Neural progenitor cell (in vitro differentiated cells): ENCODE measurements at regions not wholly inside any gene's neighbourhood (a gene's known extent, or its start where the extent isn't known, plus 50 kb on each side); places are given as distances from the start of the nearest gene placed in this dataset.

Experiments
- EZH2 ChIP-seq: fragments of 200-600 bp; sonication (generic); IDR thresholded peaks from 2 replicates; pipeline ENCODE4 v1.6.1; 2017; ENCODE audit warnings: antibody characterized with exemption, mild to moderate bottlenecking, moderate library complexity
- TF ChIP-seq, protein P1 (sequence below): fragments of 200-600 bp; sonication (generic); IDR thresholded peaks from 2 replicates; pipeline ENCODE4 v1.5.1; 2017; ENCODE audit warnings: antibody characterized with exemption, mild to moderate bottlenecking

DNA sequence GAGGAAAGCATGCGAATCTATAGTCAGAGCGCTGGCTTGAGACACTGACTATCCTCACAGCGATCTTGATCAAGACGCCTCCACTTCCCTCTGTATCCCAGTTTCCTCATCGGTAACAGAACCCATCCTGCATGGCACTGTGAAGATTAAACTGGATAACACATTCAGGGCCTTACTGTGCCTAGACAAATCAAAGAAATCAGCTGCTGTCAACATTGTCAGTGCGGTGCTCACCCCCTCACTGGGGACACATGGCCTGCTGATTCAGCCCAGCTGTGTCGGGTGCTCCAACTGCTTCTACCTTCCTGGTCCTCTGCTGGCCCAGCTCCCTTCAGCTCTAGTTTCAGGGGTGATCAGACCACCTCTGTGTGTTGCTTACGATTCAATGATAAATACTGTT lies 268.6 kb upstream of the AGAP1 start:
- TF ChIP-seq, protein P1, sequence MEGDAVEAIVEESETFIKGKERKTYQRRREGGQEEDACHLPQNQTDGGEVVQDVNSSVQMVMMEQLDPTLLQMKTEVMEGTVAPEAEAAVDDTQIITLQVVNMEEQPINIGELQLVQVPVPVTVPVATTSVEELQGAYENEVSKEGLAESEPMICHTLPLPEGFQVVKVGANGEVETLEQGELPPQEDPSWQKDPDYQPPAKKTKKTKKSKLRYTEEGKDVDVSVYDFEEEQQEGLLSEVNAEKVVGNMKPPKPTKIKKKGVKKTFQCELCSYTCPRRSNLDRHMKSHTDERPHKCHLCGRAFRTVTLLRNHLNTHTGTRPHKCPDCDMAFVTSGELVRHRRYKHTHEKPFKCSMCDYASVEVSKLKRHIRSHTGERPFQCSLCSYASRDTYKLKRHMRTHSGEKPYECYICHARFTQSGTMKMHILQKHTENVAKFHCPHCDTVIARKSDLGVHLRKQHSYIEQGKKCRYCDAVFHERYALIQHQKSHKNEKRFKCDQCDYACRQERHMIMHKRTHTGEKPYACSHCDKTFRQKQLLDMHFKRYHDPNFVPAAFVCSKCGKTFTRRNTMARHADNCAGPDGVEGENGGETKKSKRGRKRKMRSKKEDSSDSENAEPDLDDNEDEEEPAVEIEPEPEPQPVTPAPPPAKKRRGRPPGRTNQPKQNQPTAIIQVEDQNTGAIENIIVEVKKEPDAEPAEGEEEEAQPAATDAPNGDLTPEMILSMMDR = no peak
- no peak for TF ChIP-seq EZH2
